ENCODE measurements at regions not wholly inside any gene's neighbourhood (a gene's known extent, or its start where the extent isn't known, plus 50 kb on each side); places are given as distances from the start of the nearest gene placed in this dataset.

- TF ChIP-seq REST (IDR thresholded peaks at IDR 0.05; ENCODE audit: insufficient read depth in 1 of 2, low read depth in 2 of 2, low read length in 2 of 2) (no peak), FOXP2 (optimal IDR thresholded peaks at IDR 0.05; ENCODE audit: borderline replicate concordance, extremely low read depth, extremely low read length, insufficient read depth) (no peak), SIN3A (IDR thresholded peaks at IDR 0.05; ENCODE audit: borderline replicate concordance, insufficient read depth, low read length) (no peak), TAF1 (IDR thresholded peaks at IDR 0.05; ENCODE audit: borderline replicate concordance, insufficient read depth, low read length) (no peak), POLR2AphosphoS5 (IDR thresholded peaks at IDR 0.05; ENCODE audit: low read depth, low read length) (no peak)
These were observed 559.3 kb upstream of the ARRDC4 start for GRCh38 chr15:97401195-97401594.

- TF ChIP-seq SIN3A (IDR thresholded peaks at IDR 0.05; ENCODE audit: borderline replicate concordance, insufficient read depth, low read length) = no peak
- no peak for TF ChIP-seq POLR2AphosphoS5 (IDR thresholded peaks at IDR 0.05; ENCODE audit: low read depth, low read length)
- no peak for TF ChIP-seq FOXP2 (optimal IDR thresholded peaks at IDR 0.05; ENCODE audit: borderline replicate concordance, extremely low read depth, extremely low read length, insufficient read depth)
- no peak for TF ChIP-seq REST (IDR thresholded peaks at IDR 0.05; ENCODE audit: insufficient read depth in 1 of 2, low read depth in 2 of 2, low read length in 2 of 2)
- no peak for TF ChIP-seq TAF1 (IDR thresholded peaks at IDR 0.05; ENCODE audit: borderline replicate concordance, insufficient read depth, low read length)
These were observed 558.5 kb upstream of the ARRDC4 start for GRCh38 chr15:97401970-97402369.

- TF ChIP-seq REST (IDR thresholded peaks at IDR 0.05; ENCODE audit: insufficient read depth in 1 of 2, low read depth in 2 of 2, low read length in 2 of 2) (no peak), FOXP2 (optimal IDR thresholded peaks at IDR 0.05; ENCODE audit: borderline replicate concordance, extremely low read depth, extremely low read length, insufficient read depth) (no peak), TAF1 (IDR thresholded peaks at IDR 0.05; ENCODE audit: borderline replicate concordance, insufficient read depth, low read length) (no peak), POLR2AphosphoS5 (IDR thresholded peaks at IDR 0.05; ENCODE audit: low read depth, low read length) (no peak), SIN3A (IDR thresholded peaks at IDR 0.05; ENCODE audit: borderline replicate concordance, insufficient read depth, low read length) (no peak)
These were observed 553.7 kb upstream of the ARRDC4 start for GRCh38 chr15:97406841-97407240.

- TF ChIP-seq POLR2AphosphoS5 (IDR thresholded peaks at IDR 0.05; ENCODE audit: low read depth, low read length) (no peak), REST (IDR thresholded peaks at IDR 0.05; ENCODE audit: insufficient read depth in 1 of 2, low read depth in 2 of 2, low read length in 2 of 2) (no peak), SIN3A (IDR thresholded peaks at IDR 0.05; ENCODE audit: borderline replicate concordance, insufficient read depth, low read length) (no peak), FOXP2 (optimal IDR thresholded peaks at IDR 0.05; ENCODE audit: borderline replicate concordance, extremely low read depth, extremely low read length, insufficient read depth) (no peak), TAF1 (IDR thresholded peaks at IDR 0.05; ENCODE audit: borderline replicate concordance, insufficient read depth, low read length) (no peak)
These were observed 549.5 kb upstream of the ARRDC4 start for GRCh38 chr15:97410897-97411575.

Measured in PFSK-1 (cell line).